Astrocyte of the hippocampus (primary cell): ENCODE measurements at regions not wholly inside any gene's neighbourhood (a gene's known extent, or its start where the extent isn't known, plus 50 kb on each side); places are given as distances from the start of the nearest gene placed in this dataset.

Experiments
- DNase-seq: peaks from one replicate; pipeline ENCODE4 v3.0.0; 2011; ENCODE audit warnings: low read depth, low spot score

DNA sequence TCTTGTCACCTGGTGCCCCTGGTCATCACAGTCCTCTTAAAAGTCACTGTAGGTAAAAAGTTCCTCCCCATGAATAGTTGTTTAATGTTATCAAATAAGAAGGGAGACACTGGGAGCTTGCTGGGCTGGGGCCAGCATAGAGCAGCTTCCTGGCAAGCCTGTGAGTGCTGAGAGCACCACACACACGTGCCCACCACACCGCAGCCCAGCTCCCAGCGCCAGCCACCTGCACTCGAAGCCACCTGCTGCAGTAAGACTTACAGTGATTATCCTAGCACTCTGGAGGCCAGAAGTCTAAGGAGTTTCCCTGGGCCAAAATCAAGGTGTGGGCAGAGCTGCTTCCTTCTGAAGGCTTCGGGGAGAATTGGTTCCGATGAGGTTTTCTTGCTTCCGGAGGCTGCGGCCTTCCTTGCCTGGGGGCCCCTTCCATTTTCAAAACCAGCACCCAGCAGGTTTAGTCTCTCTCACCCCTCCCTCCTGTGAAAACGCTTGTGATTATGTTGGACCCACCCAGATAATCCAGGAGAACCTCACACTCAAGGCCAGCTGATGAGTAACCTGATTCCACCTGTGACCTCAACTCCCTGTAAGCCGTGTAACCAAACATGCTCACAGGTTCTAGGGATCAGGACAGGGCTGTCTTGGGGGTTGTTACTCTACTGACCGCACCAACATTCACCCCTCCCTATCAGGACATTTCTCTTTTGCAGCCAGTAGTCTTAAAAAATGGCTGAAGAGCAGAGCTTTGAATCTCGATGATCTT lies 687.2 kb downstream of the TBC1D22A start:
- no peak for DNase-seq

DNA sequence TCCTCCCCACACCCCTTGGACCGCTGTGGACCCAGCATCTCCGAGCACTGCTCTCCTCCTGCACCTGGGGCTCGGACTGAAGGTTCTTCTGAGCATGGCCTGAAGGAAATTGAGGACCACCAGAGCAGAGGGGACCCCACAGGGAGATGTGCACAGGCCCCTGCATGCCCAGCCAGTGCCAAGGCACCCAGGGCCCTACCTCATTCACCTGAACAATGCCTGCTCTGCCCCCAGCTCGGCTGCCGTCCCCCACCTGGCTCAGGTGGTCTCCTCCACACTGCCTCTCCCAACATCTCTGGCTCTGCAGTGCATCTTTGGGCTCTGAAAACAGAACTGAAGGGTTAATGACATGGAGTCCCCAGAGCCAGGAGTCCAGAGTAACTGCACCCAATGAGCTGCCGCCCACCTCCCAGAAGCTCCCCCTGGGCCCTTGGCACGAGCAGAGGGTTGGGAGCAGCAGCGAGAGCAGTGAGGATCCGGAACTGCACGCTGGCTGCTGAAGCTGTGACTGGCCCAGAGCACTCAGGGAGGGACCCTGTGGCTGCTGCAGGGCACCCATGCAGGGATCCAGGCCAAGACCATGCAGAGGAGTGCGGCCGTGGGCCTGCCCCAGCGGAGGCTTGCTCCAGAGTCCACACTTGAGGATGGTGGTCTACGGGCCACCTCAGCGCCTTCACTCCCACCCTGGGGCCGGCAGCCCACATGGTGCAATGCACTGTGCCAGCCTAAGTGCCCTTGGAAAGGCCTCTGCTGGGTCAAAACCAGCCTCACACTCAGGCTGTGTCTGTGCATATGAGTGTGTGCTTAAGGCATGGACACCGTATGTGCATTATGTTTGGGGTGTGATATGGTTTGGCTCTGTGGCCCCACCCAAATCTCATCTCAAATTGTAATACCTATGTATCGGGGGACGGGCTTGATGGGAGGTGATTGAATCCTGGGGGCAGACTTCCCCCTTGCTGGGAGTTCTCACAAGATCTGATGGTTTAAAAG lies 686.1 kb downstream of the TBC1D22A start:
- no peak for DNase-seq

- DNase-seq = no peak
These were observed 684.7 kb downstream of the TBC1D22A start for GRCh38 chr22:47446821-47447810.

DNA sequence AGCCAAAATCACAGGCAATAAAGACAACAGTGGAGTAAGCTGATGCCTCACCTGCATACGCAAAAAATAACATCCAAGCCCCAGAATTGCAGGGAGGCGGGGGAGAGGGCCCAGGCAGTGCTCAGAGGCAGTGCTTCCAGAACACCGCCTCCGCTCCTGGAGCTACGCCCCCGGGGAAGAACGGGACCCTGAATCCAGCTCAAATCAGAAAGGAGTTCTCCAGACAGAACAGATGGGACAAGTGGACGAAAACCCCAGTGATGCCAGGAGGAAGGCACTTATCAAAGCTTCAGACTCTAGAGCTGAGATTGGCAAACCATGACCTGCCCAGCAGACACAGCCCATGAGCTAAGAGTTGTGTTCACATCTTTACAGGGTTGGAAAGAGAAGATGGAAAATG lies 683.9 kb downstream of the TBC1D22A start:
- no peak for DNase-seq

GRCh38 chr22:47445716-47446290 lies 683.4 kb downstream of the TBC1D22A start:
- DNase-seq = no peak

- no peak for DNase-seq
These were observed 682.8 kb downstream of the TBC1D22A start for GRCh38 chr22:47445212-47445611.

GRCh38 chr22:47444746-47445065 lies 682.3 kb downstream of the TBC1D22A start:
- DNase-seq = no peak

DNA sequence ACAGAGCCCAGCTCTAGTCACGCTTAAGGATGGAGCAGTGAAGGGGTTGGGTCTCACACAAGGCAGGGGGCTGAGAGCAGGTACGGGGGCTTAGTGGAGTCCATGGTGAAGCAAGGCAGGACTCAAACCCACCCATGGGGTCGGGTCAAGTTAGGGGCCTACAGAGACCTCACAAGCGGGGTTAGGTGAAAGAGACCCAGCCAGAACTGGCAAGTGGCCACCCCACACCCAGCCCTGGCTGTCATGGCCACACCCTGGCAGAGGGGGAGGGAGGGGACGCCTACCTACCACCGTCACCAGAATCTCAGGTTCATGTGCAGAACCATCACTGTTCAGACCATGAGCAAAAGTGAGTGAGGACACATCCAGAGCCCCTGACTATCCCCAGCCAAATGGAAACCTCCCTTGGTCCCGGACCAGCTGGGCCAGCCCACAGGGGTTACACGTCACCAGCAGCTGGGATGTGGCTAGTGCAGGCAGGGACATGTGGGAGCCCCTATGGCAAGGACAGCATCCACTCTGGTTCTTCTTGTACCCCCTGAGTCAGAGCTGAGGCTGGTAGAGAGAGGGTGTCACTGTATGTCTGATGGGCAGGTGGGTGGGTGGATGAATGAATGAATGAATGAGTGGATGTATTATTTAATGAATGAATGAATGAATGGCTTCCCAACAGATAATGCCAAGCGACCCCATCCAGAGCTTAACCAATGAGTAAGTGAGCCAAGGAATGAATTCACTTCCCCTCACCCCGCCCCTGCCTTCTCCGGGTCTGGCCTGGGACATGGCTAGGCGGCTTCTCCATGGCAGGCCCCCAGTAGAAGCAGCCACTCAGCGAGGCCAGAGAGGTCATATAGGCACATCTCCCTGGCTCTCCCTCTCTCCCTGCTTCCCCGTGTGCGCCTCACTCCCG lies 681.6 kb downstream of the TBC1D22A start:
- DNase-seq = no peak

GRCh38 chr22:47442821-47443220 lies 680.4 kb downstream of the TBC1D22A start:
- DNase-seq = no peak

- DNase-seq = no peak
These were observed 677.3 kb downstream of the TBC1D22A start for GRCh38 chr22:47439643-47440265.

DNA sequence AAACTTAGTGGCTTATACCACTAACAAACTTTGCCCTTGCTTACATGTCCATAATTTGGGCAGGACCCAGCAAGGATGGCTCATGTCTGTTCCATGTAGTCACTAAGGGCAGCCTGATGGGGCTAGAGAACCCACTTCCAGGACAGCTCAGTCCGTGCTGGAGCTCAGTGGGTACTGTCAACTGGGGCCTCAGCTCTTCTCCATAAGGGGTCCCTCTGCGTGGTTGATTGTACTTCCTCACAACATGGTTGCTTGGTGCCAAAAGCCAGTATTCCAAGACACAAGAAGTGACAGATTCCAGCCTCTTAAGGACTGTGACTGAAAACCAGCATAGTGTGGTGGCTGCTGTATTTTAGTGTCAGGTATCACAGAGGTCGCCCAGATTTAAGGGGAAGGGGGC lies 675.2 kb downstream of the TBC1D22A start:
- no peak for DNase-seq

GRCh38 chr22:47437110-47437509 lies 674.7 kb downstream of the TBC1D22A start:
- no peak for DNase-seq

DNA sequence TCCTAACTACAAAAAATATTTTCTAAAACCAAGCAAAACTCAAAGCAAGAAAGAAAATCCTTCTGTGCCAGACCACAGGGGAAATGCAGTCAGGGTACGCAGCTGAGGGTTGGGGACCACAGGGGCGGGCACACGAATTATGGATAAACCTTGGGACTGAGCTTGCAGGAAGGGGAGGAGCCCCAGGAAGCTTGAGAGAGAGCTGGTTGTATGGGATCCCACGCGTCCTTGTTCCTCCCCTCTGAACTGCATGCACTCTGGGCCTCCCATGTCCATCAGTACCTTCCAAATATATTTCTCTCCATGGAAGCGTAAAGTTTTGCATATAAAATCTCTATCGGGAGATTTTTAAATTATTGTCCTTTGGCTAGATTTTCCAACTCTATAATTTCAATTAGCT lies 673.4 kb downstream of the TBC1D22A start:
- DNase-seq = no peak

- no peak for DNase-seq
These were observed 672.7 kb downstream of the TBC1D22A start for GRCh38 chr22:47435204-47435487.

DNA sequence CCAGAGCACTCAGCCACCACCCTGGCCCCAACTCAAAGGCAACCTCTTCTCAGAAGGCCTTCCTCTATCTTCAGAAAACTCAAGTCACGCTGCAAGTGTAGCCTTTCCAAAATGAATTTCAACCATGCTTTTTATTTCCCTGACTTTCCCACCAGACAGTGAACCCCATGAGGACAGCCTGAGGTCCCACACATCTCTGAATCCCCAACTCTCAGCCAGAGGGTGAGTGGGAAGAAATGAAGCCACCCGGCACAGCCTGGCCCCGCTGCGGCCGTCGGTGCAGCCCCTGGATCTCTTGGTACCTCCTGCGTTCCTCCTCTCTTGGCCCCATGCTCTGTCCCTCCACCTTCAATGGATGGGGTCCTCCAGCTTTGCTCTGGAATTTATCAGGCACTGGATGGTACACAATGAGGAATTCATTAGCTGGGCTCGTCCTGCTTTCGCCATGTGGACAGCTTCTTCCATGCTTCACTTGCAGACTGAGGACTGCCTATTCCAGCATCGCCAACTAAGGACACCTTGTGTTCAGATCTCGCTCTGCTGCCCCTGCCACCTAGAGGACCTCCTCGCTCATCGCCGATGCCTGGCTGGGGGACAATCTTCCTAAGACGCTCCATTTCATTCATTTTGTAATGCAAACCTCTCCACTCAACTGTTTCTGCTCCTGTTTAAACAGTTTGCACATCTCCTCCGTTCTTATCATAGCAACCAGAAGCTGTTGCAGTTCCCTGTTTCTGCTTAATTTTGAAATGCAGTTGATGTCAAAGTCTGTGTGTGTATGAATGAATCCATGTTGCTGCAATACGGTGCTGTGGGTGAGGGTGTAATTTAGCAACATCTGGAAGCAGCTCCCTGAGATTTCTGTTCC lies 672.1 kb downstream of the TBC1D22A start:
- DNase-seq = no peak

DNA sequence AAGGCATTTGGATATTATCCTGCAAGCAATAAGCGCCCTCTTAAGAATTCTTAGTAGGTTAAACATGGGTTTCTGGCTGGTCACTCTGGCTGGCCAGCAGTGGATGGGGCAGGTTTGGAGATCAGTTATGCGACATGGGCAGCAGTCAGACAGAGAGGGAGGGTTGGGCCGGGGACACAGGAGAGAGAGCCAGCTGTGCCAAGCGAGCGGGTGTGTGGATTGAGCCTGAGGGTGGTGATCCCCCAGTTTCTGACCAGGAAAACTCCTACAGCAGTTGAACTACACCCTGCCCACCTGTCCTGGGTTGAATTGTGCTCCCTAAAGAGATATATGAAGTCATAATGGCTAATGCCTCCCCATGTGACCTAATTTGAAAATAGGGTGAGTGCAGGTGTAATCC lies 671.2 kb downstream of the TBC1D22A start:
- DNase-seq = no peak

GRCh38 chr22:47432683-47433082 lies 670.2 kb downstream of the TBC1D22A start:
- DNase-seq = no peak

- DNase-seq = no peak
These were observed 661.7 kb downstream of the TBC1D22A start for GRCh38 chr22:47423861-47424820.
